ENCODE measurements at regions not wholly inside any gene's neighbourhood (a gene's known extent, or its start where the extent isn't known, plus 50 kb on each side); places are given as distances from the start of the nearest gene placed in this dataset.

DNA sequence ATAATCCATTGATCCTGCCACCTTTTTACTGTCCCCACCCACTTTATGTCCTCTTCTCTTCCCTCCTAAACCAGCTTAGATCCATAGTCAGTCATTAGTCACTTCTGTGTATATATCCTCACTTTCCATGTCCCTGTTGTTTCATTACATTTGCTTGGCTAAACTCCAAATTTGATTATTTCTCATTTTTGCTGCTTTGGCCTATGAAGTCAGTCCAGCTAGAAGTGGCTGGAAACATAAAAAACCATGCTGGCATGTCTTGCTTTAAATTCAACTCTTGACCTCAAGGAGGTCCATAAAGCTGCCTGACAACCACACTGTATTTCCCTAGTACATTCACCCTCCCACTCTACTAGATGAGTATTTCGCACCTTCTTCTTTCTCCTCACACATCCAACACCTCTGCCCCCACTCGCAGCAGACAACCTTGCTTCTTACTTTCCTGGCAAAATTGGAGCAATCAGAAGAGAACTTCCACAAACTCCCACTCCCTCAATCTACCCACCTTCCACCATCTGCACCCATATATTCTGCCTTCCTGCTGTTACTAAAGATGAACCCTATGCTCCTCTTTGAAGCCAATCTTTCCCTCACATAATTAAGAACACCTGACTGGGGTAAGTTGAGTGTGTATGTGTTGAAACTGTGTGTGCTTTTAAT is 72.1 kb downstream of the ZNF648 start:
- DNase-seq = no peak
- Histone ChIP-seq H3K4me1 (no peaks in the 10 kb centered on the region), H3K4me3 (ENCODE audit: low read depth, low read length) (no peak overlapping the region), H3K9me3 (no peaks in the 10 kb centered on the region), H3K36me3 (no peaks in the 10 kb centered on the region), H3K27me3 (no peaks in the 10 kb centered on the region; the same call in 1 of the 2 replicates)
- TF ChIP-seq, protein P1, sequence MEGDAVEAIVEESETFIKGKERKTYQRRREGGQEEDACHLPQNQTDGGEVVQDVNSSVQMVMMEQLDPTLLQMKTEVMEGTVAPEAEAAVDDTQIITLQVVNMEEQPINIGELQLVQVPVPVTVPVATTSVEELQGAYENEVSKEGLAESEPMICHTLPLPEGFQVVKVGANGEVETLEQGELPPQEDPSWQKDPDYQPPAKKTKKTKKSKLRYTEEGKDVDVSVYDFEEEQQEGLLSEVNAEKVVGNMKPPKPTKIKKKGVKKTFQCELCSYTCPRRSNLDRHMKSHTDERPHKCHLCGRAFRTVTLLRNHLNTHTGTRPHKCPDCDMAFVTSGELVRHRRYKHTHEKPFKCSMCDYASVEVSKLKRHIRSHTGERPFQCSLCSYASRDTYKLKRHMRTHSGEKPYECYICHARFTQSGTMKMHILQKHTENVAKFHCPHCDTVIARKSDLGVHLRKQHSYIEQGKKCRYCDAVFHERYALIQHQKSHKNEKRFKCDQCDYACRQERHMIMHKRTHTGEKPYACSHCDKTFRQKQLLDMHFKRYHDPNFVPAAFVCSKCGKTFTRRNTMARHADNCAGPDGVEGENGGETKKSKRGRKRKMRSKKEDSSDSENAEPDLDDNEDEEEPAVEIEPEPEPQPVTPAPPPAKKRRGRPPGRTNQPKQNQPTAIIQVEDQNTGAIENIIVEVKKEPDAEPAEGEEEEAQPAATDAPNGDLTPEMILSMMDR (IDR thresholded peaks at IDR 0.05; ENCODE audit: low read depth, low read length) = no peak

DNA sequence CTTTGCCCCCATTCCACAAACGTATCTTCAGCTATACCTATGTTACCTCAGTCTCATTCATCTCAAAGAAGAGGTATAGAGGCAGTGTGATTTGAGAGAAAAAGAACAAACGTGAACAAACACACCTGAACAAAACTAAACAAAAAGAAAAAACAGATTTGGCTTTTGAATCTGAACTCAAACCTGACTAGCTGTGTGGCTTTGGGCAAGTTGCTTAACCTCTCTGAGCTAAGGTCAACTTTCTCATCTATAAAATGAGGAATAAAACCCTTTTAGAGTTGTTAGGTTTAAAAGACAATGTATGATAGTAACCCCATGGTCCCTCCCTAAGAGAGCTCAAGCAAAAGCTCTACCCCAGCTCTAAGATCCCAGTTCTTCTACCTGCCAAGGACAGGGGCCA is 73.5 kb downstream of the ZNF648 start:
- TF ChIP-seq, protein P1 (IDR thresholded peaks at IDR 0.05; ENCODE audit: low read depth, low read length) = no peak
- no peaks in the 10 kb centered on the region for H3K4me1 ChIP-seq
- no peaks in the 10 kb centered on the region for H3K9me3 ChIP-seq
- no peak overlapping the region for H3K4me3 ChIP-seq (ENCODE audit: low read depth, low read length)
- no peaks in the 10 kb centered on the region; the same call in 1 of the 2 replicates for H3K27me3 ChIP-seq
- no peak for DNase-seq
- H3K36me3 ChIP-seq = no peaks in the 10 kb centered on the region

DNA sequence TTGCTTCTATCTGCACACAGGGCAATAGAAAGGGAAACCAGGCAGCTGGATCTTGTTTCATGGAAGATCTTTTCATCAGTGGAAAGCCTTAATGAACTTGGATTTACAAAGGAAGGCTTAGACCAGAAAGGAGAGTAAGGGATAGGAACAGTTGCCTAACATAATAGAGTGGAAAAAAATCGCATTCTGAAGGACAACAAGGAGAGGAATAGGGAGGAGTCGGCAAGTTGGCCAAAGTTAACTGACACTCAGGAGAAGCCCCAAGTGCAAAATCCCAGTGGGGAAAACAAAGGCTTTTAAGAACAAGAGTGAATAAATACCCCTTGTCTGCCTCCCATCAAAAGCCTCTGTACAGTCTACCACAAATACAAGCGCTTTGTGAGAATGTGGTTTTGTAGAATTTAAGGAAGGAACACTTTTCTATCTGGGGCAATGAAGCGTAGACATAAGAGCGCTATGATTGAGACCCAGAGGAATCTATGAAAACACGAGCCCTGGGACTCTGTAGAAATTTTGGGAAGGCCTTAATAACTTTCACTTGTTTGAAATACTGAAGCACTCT is 74.1 kb downstream of the ZNF648 start:
- DNase-seq = no peak
- H3K9me3 ChIP-seq = no peaks in the 10 kb centered on the region
- no peaks in the 10 kb centered on the region for H3K4me1 ChIP-seq
- H3K36me3 ChIP-seq = no peaks in the 10 kb centered on the region
- no peak overlapping the region for H3K4me3 ChIP-seq (ENCODE audit: low read depth, low read length)
- H3K27me3 ChIP-seq = no peaks in the 10 kb centered on the region; the same call in 1 of the 2 replicates
- TF ChIP-seq, protein P1 (IDR thresholded peaks at IDR 0.05; ENCODE audit: low read depth, low read length) = no peak

DNA sequence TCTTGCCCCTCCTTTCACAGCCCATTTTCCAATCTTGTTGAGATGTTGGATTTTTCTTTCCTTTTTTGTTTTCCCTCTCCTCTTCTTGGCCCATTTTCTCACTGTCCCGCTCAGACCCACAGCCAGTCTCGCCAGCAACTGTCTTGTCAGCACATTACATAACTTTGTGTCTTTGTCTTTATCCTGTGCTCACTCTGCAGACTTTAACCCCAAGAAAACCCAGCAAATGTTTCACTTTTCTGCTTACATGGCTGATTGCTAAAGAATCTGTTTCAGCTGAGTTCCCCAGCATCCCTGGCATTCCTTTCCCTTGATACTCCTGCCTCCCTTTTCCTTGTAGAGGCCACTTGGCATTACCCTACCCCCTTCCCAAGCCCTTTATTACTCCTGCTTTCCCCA is 74.6 kb downstream of the ZNF648 start:
- H3K36me3 ChIP-seq = no peaks in the 10 kb centered on the region
- H3K4me3 ChIP-seq (ENCODE audit: low read depth, low read length) = no peak overlapping the region
- no peaks in the 10 kb centered on the region for H3K4me1 ChIP-seq
- no peak for DNase-seq
- H3K27me3 ChIP-seq = no peaks in the 10 kb centered on the region; the same call in 1 of the 2 replicates
- H3K9me3 ChIP-seq = no peaks in the 10 kb centered on the region
- TF ChIP-seq, protein P1 (IDR thresholded peaks at IDR 0.05; ENCODE audit: low read depth, low read length) = no peak

DNA sequence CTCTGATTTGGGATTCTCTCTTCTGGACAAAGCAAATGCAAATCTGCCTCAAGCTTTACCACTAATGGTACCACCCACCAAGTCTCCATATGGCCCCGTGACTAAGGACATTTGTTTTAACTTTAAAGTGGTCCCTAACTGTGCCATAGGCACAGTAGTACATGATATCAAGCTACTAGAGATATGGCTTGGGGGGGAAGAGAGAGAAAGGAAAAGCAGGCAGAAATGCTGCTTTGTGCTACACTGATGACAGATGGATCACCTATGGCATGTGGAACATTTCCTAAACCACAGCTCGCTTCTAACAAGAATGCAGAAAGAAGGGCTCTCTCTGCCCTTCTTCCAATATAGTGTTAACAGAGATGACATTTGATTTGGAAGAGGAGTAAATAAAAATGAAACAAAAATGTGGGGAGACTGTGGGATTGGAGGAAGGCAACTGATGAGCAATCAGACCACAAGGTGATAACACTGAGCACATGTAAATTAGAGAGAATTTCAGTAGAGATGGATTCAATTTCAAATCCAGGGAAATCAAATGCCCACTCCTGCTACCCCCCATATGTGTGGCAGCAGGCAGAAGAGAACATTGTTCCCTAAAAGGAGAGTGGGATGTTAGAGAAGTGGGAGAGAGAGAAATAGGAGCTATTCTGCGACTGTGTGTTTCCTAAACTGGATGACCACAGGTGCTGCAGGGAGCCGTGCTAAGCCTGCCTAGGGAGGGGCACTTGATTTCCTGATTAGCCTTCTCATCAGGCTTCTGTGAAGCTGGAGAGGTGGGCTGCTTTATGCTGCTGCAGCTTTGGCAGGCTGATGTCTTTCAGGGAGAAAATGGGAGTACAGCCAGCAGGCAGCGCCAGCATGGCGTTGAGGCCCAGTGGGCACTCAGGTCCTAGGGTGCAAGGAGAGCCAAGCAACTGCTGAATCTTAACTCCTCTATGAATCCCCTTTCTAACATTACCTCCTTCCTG is 75.3 kb downstream of the ZNF648 start:
- TF ChIP-seq, protein P1 (IDR thresholded peaks at IDR 0.05; ENCODE audit: low read depth, low read length) = no peak
- Histone ChIP-seq H3K9me3 (no peaks in the 10 kb centered on the region), H3K36me3 (no peaks in the 10 kb centered on the region), H3K4me1 (no peaks in the 10 kb centered on the region), H3K27me3 (no peaks in the 10 kb centered on the region; the same call in 1 of the 2 replicates), H3K4me3 (ENCODE audit: low read depth, low read length) (no peak overlapping the region)
- no peak for DNase-seq

Data from BE2C (cell line).